H1 (cell line): ENCODE measurements at regions not wholly inside any gene's neighbourhood (a gene's known extent, or its start where the extent isn't known, plus 50 kb on each side); places are given as distances from the start of the nearest gene placed in this dataset.

Experiments used
- CEBPB ChIP-seq: IDR thresholded peaks from 2 replicates; pipeline ENCODE4 v1.6.1; 2012; ENCODE audit warnings: low read depth, low read length
- CREB1 ChIP-seq: IDR thresholded peaks from 2 replicates; pipeline ENCODE4 v1.6.1; 2012; ENCODE audit warnings: inconsistent platforms
- EP300 ChIP-seq, 2 experiments: IDR thresholded peaks; 1 replicate in 1 of 2; 2 replicates in 1 of 2; pipeline ENCODE4 v1.6.1; 2011 to 2012; ENCODE audit warnings: low read depth in 2 of 2, low read length in 2 of 2, mild to moderate bottlenecking in 2 of 2, borderline replicate concordance in 1 of 2, inconsistent platforms in 1 of 2, moderate library complexity in 1 of 2
- HDAC6 ChIP-seq: IDR thresholded peaks from one replicate; pipeline ENCODE4 v1.7.1; 2012; ENCODE audit warnings: low read depth, mild to moderate bottlenecking, inconsistent platforms, low read length, moderate library complexity
- MAFK ChIP-seq: IDR thresholded peaks from 2 replicates; pipeline ENCODE4 v1.6.1; 2012; ENCODE audit warnings: low read depth, mild to moderate bottlenecking, improper control_type of control experiment, low read length
- NANOG ChIP-seq: IDR thresholded peaks from 2 replicates; pipeline ENCODE4 v1.6.1; 2011; ENCODE audit warnings: low read length, low read depth, mild to moderate bottlenecking, inconsistent platforms; ENCODE audit not compliant: insufficient read depth, poor library complexity, severe bottlenecking
- POLR2A ChIP-seq, 2 experiments: IDR thresholded peaks; 1 replicate in 1 of 2; 2 replicates in 1 of 2; pipeline ENCODE4 v1.6.1; 2011; ENCODE audit warnings: low read depth in 2 of 2, low read length in 2 of 2, mild to moderate bottlenecking in 2 of 2; ENCODE audit errors: control extremely low read depth in 1 of 2
- RAD21 ChIP-seq, 2 experiments: IDR thresholded peaks in 1 of 2; conservative IDR thresholded peaks in 1 of 2; 2 replicates each; pipeline ENCODE4 v1.6.1; 2011; ENCODE audit warnings: low read depth in 2 of 2, low read length in 2 of 2, improper control_type of control experiment in 1 of 2, inconsistent platforms in 1 of 2, mild to moderate bottlenecking in 1 of 2, moderate library complexity in 1 of 2
- RNF2 ChIP-seq: fragments of 200-900, 300-1000 bp; sonication (generic); IDR thresholded peaks from 2 replicates; pipeline ENCODE4 v1.7.1; 2016; ENCODE audit warnings: borderline replicate concordance, low read depth, mild to moderate bottlenecking, antibody characterized with exemption, low read length; ENCODE audit not compliant: poor library complexity, severe bottlenecking; ENCODE audit errors: missing control alignments
- SIRT6 ChIP-seq: IDR thresholded peaks from one replicate; pipeline ENCODE4 v1.7.1; 2012; ENCODE audit warnings: low read length, inconsistent platforms
- SP4 ChIP-seq: IDR thresholded peaks from 2 replicates; pipeline ENCODE4 v1.6.1; 2012; ENCODE audit warnings: low read length, inconsistent platforms
- TBP ChIP-seq: IDR thresholded peaks from 2 replicates; pipeline ENCODE4 v1.6.1; 2011; ENCODE audit warnings: low read depth, low read length, improper control_type of control experiment
- TF ChIP-seq, protein P1 (sequence below), 3 experiments: IDR thresholded peaks; 1 replicate in 2 of 3; 2 replicates in 1 of 3; pipeline versions ENCODE4 v1.5.1 to v1.6.1; 2011; ENCODE audit warnings: low read length in 3 of 3, mild to moderate bottlenecking in 3 of 3, inconsistent platforms in 2 of 3, low read depth in 1 of 3, moderate library complexity in 1 of 3; ENCODE audit not compliant: insufficient read depth in 1 of 3; ENCODE audit errors: control extremely low read depth in 1 of 3
- TF ChIP-seq, protein P2 (sequence below): IDR thresholded peaks from 2 replicates; pipeline ENCODE4 v1.6.1; 2011; ENCODE audit warnings: low read length, improper control_type of control experiment

- TF ChIP-seq SIRT6 (no peak), HDAC6 (no peak), CEBPB (no peak), SP4 (no peak), RAD21 (IDR thresholded peaks at IDR 0.05 in 1 of 2, conservative IDR thresholded peaks at IDR 0.05 in 1 of 2; ENCODE audit: low read depth in 2 of 2, low read length in 2 of 2) (no peak), NANOG (no peak), EP300 (IDR thresholded peaks at IDR 0.05; ENCODE audit: borderline replicate concordance in 1 of 2, low read depth in 2 of 2, low read length in 2 of 2) (no peak), CREB1 (no peak), MAFK (no peak), RNF2 (no peak), TBP (no peak), POLR2A (IDR thresholded peaks at IDR 0.05; ENCODE audit: control extremely low read depth in 1 of 2, low read depth in 2 of 2, low read length in 2 of 2) (no peak)
- TF ChIP-seq, protein P1, sequence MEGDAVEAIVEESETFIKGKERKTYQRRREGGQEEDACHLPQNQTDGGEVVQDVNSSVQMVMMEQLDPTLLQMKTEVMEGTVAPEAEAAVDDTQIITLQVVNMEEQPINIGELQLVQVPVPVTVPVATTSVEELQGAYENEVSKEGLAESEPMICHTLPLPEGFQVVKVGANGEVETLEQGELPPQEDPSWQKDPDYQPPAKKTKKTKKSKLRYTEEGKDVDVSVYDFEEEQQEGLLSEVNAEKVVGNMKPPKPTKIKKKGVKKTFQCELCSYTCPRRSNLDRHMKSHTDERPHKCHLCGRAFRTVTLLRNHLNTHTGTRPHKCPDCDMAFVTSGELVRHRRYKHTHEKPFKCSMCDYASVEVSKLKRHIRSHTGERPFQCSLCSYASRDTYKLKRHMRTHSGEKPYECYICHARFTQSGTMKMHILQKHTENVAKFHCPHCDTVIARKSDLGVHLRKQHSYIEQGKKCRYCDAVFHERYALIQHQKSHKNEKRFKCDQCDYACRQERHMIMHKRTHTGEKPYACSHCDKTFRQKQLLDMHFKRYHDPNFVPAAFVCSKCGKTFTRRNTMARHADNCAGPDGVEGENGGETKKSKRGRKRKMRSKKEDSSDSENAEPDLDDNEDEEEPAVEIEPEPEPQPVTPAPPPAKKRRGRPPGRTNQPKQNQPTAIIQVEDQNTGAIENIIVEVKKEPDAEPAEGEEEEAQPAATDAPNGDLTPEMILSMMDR (IDR thresholded peaks at IDR 0.05; ENCODE audit: control extremely low read depth in 1 of 3, insufficient read depth in 1 of 3, low read depth in 1 of 3, low read length in 3 of 3), result no peak
- TF ChIP-seq, protein P2, sequence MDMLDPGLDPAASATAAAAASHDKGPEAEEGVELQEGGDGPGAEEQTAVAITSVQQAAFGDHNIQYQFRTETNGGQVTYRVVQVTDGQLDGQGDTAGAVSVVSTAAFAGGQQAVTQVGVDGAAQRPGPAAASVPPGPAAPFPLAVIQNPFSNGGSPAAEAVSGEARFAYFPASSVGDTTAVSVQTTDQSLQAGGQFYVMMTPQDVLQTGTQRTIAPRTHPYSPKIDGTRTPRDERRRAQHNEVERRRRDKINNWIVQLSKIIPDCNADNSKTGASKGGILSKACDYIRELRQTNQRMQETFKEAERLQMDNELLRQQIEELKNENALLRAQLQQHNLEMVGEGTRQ, result no peak
These were observed 204.5 kb upstream of the PRDM1 start for GRCh38 chr6:105881608-105882007.
